LHCN-M2 (cell line): ENCODE measurements at regions not wholly inside any gene's neighbourhood (a gene's known extent, or its start where the extent isn't known, plus 50 kb on each side); places are given as distances from the start of the nearest gene placed in this dataset.
"Not testable (repeated sequence)": the region's sequence is repeated elsewhere in the genome, so short reads cannot be mapped to it uniquely, and the experiment has no call there.

Experiments
- DNase-seq: peaks from one replicate; pipeline ENCODE4 v3.0.0-alpha.2; 2012; ENCODE audit warnings: low read depth

DNA sequence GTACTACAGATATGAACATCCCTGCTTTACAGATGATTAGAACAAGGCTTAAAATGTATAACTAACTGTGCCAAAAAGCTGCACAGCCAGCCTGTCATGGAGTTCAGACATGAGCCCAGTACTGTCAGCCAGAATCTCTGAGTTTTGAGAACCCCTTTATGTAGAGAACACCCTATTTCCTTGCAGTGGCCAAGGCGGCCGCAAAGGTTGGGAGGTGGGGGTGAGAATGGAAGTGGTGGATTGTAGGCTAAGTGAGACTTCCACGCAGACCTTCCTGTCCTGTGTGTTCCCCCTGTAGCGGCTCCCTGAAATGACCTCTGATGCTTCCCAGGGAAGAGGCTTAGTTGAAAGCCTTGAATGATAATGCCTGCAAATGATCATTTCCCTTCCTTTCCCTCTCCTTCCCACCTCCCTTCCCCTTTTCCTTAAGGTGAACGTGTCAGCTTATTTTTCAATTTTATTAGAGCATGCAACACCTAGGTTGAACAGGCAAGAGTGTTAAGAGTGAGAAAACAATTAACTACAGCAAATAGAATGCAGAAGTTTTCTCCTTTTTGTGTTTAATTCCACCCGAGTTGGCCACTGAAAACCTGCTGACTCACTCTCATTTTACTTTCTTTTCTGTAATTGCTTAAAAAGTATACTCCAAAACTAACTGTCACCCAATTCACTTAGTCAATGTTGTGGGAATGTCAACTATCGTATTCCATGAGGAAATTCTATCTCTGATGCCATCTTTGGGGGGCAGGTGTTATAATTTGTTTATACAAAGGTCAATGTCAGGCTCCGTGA lies 167.0 kb upstream of the EDNRB start:
- no peak for DNase-seq

DNA sequence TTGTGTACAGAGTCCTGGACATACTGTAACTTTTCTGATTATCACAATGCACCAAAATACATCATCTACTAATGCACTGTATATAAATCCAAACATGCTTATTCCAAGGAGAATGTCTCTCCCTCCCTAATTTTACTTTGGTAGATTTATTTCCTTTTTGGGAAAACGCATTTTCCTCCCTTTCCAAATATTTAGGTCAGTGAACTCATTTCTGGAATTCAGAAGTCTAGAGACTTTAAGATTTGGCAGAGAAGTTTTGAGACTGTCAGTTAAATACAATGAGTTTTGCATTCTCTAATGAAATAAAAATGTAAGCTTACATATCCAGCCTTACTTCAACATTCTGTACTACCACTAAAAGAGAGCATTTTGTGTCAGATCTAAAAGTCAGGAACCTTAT lies 165.8 kb upstream of the EDNRB start:
- DNase-seq = no peak

DNA sequence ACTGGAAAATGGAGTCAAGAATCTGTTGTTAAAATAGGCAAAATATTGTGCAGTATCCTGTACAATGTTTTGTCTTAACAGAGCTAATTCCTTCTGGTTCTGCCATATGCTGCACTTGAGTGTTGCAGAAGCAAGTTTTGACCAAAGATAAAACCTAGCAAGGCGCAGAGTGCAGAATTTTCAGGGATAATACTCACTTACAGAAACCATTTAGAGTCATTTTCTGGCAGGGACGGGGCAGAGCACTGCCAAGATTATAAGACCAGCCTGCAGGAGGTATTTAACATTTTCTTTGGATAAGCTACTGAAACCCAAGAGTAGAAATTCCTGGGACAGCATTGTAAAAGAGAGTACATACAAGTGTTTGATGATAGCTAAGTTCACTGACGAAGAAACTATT lies 159.5 kb upstream of the EDNRB start:
- DNase-seq = no peak

DNA sequence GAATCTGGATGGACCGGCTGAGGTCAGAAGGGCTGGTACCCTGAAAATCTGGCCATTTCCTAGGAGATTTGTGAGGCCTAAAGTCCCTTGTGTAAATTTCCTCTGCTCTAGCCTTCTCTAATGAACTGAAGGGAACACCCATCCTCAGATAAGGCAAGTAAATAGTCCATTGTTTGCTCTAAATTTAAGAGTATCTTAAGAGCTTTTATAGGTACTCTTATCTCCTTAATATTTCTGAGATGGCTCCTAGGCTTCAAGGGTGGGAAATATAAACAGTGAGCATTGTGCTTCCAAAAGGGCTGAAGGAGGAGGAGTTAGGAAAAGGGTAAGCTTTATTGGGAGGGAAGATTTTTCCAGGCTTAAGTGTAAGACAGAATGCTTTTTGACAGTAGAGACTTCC lies 148.7 kb upstream of the EDNRB start:
- DNase-seq = no peak

DNA sequence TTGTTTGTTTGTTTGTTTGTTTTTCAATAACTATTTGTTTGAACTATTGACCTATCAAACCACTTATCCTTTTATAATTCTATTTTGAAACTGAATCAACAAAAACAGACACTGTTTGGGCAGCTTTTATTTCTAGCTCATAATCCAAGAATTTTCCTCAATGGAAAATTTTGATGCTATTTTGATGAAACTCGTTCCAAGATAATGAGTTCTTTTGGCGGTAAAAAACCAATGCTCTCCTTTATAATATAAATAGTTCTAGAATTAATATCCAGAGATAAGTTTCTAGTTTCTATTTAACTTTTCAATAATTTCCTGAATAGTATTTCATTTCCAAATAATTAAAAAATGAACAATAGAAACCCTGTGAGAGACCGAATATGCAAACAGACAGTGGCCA lies 146.5 kb upstream of the EDNRB start:
- no peak for DNase-seq

DNA sequence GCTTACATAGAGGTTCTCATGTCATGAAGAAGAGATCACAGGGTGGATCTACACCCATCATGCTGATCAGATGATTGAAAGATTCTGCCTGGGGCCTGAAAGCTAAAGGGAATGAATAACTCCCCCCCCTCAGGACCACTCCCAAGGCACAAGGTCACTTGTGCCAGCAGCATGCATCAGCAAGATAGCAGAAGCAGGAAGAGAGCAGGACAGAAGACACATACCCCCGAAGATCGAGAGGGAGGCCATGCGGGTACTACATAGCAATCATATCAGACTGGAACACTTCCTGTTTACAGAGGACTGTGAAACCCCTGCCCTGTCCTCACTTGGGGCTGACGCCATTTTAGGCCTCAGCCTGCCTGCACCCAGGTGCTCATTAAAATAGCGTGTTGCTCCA lies 143.2 kb upstream of the EDNRB start:
- DNase-seq = no peak

DNA sequence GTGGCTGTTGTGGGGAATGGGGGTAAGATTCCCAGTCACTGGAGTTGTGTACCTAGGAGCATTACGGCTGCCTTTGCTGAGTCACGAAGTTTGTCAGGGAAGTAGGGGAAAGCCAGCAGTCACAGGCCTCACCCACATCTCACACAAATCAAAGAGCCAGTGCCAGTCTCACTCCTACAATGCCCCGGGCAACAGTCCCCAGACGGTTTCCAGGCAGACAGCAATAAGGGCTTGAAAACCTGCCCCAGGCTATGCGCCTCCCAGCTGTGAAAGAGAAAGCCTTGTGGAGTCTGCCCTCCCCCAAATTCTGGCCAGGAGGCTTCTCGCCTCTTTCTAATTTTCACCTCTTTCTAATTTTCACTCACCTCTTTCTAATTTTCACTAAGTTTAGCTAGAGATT lies 142.3 kb upstream of the EDNRB start:
- no peak for DNase-seq

DNA sequence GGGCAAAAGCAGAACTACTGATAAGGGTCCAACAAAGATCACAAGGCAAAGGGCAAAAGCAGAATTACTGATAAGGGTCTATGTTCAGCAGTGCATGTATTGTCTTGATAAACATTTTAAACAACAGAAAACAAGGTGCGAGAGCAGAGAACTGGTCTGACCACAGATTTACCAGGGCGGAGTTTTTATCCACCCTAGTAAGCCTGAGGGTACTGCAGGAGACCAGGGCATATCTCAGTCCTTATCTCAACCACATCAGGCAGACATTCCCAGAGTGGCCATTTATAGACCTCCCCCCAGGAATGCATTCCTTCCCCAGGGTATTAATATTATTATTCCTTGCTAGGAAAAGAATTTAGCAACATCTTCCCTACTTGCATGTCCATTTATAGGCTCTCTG lies 138.2 kb upstream of the EDNRB start:
- DNase-seq = not testable (repeated sequence)

DNA sequence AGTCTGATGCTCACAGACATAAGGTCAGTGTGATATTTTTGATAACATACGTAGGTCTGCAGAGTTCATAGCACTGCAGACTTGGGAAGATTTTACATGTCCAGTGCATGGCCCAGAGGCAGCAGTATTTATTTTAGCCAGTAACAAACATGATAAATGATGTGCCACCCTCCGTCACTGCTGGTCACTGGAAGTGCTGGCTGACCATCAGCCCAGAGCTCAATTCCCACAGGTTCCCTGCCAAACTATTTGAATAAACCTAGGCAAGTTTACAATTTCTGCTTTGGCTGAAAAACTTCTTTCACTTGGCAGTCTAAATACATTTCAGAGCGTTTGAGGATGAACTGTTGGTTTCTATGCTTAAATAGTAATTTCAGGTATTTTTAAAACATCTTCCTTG lies 135.5 kb upstream of the EDNRB start:
- DNase-seq = no peak

DNA sequence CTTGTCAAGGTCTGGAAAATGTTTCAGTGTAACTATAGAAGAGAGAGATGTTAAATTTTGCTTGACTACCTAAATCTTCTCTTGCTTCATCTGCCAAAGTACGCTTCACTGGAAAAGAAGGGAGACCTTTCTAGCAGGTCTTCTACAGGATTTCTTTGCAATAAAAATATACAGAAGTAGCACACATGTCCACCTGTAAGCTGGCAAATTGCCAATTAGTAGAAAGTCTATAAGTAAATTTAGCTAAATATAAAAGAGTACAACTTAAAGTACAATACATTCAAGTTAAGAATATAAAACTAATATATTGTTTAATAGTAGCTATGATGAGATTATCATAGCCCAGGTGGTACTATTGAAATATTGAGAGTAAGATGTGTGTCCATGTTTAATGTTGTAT lies 128.5 kb upstream of the EDNRB start:
- DNase-seq = no peak

DNA sequence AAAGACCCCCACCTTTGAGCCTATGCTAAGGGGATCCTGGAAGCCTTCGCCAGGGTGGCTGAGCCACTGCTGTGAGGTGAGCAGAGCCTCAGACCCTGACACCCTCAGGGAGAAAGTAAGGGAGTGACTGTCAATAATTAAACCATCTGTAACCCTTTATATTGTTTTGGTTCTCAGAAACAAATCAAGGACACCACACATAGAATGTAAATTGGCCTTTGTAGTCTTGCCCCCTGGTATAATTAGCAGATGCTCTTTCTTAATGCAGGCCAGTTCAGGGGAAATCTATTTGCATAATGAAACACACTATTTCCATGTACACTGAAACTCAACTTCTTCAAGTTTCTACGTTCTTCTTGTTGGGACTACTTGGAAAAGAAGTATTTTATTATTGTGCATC lies 127.7 kb upstream of the EDNRB start:
- no peak for DNase-seq

DNA sequence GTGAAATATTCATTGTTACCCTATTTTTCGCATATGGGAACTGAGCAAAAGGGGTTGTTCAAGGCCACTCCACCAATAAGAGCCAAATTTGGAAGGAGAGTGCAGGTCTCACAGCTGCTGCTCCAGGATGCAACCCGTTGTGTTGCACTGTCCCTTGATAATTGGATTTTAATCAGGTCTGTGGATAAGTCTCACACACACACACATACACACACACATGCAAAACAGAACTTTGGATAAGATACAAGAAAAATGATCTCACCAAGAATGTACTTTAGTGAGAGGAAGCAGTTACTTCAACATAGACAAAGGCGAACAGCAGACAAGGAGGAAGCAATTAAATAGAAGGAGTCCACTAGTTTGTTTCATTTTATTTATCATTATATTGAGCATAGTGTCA lies 127.3 kb upstream of the EDNRB start:
- no peak for DNase-seq

DNA sequence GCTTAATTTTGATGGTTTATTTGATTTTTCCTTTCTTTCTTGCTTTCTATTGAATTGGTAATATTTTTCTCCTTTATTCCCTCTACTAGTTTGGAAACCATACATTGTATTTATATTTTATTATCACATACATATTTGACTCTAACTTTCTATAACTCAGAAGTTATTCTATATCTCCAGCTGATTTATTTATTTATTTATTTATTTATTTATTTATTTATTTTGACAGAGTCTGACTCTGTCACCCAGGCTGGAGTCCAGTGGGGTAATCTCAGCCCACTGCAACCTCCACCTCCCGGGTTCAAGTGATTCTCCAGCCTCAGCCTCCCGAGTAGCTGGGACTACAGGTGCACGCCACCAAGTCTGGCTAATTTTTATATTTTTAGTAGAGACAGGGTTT lies 122.7 kb upstream of the EDNRB start:
- DNase-seq = not testable (repeated sequence)

DNA sequence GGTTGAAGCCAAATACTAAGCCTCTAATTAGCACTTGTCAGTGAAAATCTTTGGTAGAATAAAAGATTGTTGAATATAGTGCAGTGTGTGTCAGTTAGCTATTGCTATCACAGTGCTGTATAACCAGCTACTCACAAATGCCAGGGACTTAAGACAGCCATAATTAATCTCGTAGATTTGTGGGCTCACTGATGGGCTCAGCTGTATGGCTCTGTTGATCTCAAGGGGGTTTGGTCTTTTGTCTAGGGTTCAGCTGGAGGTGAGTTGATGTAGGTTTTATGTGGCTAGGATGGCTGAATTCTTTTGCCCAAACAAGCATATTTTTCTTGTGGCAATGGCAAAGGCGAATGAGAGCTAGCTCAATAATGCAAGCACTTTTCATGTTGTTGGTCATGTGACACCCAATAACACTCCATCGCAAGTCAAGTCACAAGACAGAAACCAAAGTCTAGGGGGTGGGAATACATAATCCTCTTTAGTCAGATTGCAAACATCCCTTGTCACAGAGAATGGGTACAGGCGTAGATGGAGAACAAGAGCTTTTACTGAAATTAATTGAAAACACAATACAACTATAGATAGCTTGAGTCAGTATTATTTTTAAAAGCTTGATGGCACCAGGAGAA lies 121.7 kb upstream of the EDNRB start:
- no peak for DNase-seq

DNA sequence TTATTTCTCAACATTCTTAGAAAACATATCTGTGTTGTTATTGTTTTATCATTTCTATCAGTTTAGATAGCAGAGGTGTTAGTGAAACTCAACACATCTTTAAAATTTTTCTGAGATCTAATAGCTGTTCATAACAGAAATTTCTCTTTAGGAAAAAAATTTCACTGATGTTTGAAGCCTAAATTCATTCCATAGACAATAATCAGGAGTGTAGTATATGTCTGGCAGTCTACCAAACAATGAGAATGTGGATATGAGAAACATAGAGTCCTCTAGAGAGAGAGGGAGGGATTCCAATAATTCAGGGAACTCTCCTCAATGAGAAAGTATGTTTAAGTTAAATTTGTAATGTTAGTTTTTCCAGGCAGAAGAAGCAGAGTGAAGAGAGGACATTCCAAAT lies 118.2 kb upstream of the EDNRB start:
- DNase-seq = no peak

DNA sequence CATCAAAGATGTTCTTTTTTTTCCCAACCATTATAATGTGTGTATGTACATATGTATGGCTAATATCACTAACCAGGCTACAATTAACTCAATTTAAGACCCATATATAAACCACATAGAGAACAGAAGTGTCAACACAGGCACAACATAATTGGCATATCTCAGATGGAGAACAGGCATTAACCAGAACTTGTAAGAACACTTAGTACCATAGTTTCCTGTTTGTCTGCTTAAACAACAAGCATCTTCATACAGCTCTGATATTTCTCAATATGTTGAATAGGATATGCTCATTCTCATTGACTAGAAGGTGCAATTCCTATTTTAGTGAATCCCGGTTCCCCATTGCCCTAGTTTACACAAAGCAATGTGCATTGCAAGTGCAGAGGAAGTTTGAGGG lies 116.9 kb upstream of the EDNRB start:
- no peak for DNase-seq

DNA sequence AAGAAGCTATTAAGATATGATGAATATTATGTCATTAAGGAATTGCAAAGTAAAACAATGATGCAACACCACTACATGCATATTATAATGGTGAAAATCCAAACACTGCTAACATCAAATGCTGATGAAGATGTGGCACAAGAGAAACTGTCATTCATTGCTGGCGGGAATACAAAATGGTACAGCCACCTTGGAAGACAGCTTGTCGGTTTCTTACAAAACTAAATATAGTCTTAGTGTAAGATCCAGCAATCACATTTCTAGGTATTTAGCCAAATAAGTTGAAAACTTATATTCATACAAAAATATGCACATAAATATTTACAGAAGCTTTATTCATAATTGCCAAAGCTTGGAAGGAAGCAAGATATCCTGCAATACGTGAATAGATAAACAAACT lies 114.9 kb upstream of the EDNRB start:
- DNase-seq = no peak

DNA sequence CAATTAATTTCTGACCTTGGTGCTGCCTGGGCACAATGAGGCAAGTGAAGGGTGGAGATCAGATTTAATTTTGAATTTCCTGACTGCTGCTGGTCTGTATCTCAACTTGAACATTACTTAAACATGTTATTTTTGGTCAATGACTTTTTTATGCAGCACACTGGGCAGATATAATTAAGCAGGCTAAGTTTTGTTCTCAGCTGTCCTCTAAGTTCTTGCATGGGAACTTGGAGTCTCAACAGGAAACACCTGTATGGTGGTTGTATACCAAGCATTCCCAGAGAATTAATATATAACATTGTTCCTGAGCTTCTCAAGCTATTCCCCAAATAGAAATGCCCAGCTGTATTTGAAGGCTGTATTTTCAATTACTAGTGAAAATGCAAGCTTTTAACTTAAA lies 113.5 kb upstream of the EDNRB start:
- no peak for DNase-seq

DNA sequence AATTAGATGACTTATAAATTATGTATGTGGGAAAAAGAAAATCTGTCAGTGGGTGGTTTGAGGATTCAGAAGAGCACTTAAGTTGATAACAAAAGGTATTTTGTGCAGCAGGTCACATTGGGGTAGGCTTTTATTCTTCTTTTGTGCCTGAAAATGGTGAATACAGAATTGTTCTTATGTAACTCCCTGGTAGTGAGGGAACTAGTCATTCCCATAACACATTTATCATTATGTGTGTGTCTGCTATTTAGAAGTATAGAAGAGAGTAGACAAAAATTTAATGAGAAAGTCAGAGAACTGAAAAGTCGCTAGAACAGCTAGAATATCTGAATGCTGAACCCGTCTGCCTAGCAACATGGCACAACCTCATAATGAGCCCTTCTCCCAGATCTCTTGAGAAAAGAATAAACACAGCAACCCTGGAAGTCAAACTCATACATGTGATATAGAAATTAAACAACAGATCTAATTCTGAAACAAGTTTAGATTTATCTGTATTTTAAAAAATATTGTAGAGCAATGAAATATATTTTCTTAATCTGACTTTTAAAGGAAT lies 111.8 kb upstream of the EDNRB start:
- DNase-seq = no peak

DNA sequence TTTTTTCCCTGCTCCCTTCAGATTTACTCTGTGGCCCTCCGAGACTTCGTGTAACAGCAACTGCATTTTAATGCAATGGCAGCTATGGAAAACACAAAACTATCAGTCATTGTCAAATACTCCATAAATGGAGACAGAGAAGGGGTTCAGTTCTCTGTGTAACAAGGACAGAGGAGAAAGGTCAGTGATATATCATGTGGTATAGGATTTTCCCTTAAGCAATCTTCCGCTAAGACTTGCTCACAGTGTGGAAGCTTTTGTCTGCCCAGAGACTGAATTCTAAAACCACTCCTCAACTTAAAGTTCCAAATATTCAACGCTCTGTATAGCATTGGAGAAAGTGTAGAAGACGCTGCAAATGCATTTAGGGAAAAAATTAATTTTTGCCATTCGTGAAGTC lies 111.3 kb upstream of the EDNRB start:
- DNase-seq = no peak

DNA sequence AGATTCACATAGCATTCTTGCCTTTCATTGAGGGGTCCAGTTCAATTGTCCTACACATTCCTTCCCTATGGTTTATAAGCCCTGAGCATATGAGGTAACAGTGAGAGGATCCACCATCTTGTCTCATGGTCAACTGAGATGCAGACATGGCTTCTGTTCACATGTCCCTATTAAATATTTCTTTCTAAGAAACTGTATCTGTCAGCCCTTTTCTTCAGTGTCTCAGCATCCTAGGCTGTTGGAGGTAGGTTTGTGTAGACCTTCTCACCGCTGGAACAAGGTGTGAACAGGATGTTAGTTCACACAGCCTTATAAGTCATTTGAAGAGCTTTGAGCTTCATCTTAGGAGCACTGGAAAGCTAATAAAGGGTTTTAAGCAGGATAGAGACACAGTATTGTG lies 110.3 kb upstream of the EDNRB start:
- no peak for DNase-seq

DNA sequence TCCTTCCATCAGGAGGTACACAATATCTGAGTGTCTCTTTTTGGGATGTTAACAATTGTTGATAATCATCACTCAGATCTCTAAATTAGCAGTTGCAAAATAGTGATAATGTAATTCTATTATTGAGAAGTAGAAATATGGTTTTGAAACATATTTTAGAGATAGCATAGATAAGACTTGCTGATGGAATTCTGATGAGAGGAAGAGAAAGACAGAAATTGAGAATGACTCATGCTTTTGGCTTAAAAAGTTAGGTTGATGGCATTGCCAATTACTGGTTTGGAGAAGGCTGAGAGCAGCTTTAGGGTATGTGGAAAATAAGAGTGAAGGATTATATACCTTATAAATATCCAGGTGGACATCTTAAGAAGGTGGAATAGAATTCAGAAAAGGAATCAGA lies 106.4 kb upstream of the EDNRB start:
- DNase-seq = no peak

DNA sequence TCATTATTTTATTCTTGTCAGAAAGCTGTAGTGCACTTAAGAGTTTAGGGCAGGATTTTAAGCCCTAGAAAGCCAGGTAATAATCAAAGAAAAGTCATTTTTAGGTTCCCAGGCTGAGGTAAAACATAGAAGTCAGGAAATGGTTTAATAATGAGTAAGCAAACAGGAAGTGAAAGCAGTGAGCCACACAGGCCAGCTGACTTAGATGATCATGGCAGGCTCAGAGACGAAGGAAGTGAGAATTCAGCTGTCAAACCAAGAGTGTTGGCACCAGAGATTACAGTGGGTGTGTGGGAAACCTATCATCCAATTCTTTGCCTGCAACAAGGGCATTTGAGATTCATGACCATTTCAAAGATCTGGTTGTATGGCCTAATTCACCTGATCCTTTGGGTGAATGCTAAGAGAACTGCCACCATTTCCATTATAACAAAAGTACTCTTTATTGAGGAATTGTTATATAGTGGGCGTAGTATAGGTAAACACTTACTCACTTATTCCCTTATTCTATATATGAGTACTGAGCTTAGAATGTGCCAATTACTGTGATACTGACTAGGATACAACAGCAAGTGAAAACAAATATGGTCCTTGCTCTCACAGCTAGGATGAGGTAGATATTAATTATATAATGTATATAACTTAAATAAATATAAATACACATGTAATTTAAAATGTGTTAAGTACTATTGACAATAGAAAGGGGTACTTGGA lies 103.7 kb upstream of the EDNRB start:
- peak; percentile 73 for DNase-seq
